GM12874 (cell line): ENCODE measurements at regions not wholly inside any gene's neighbourhood (a gene's known extent, or its start where the extent isn't known, plus 50 kb on each side); places are given as distances from the start of the nearest gene placed in this dataset.

ENCODE experiments used
- CTCF ChIP-seq: IDR thresholded peaks from 2 replicates; pipeline ENCODE4 v1.5.1; 2011; ENCODE audit warnings: low read depth, mild to moderate bottlenecking, control low read depth, low read length, moderate library complexity; ENCODE audit not compliant: insufficient read depth

- no peak for TF ChIP-seq CTCF
These were observed 805.8 kb upstream of the DIAPH2 start for GRCh38 chrX:95878874-95879273.

- TF ChIP-seq CTCF = no peak
These were observed 800.5 kb upstream of the DIAPH2 start for GRCh38 chrX:95884186-95884585.

- TF ChIP-seq CTCF = no peak
These were observed 799.6 kb upstream of the DIAPH2 start for GRCh38 chrX:95885074-95885473.

- no peak for TF ChIP-seq CTCF
These were observed 795.4 kb upstream of the DIAPH2 start for GRCh38 chrX:95889279-95889678.

GRCh38 chrX:95893636-95894035 lies 791.0 kb upstream of the DIAPH2 start:
- no peak for TF ChIP-seq CTCF

GRCh38 chrX:95903490-95903889 lies 781.2 kb upstream of the DIAPH2 start:
- no peak for TF ChIP-seq CTCF

- no peak for TF ChIP-seq CTCF
These were observed 780.7 kb upstream of the DIAPH2 start for GRCh38 chrX:95903975-95904374.

GRCh38 chrX:95907081-95907480 lies 777.6 kb upstream of the DIAPH2 start:
- TF ChIP-seq CTCF = no peak
